ENCODE measurements at regions not wholly inside any gene's neighbourhood (a gene's known extent, or its start where the extent isn't known, plus 50 kb on each side); places are given as distances from the start of the nearest gene placed in this dataset.

DNA sequence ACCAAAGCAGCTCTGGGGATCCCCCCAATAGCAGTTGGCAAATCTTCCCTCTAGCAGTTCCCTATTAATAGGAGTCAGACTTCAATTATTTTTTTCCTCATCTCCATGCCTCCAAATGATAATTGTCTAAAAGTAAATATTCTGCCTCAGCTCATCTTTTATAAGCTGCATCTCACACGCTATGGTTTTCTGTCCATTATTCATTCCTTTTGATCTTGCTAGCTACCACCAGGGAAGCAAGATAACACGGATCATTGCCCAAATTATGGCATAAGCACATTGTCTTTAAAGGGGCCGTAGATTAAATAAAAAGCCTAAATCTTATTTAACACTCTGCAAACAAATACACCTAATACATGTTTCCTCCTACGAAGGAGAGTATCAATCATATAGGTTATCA, 670.8 kb upstream of the FLRT2 start:
- no peaks in the 10 kb centered on the region for H3K27me3 ChIP-seq (ENCODE audit: insufficient read depth, poor library complexity, severe bottlenecking)
- no peak overlapping the region for H3K4me3 ChIP-seq (replicated peaks; ENCODE audit: insufficient read depth, low read length)
- no peak for DNase-seq (ENCODE audit: low read depth in 1 of 2, low spot score in 1 of 2)
- no peak overlapping the region for H3K27ac ChIP-seq (replicated peaks)
- no peak for TF ChIP-seq GABPA (IDR thresholded peaks at IDR 0.05; ENCODE audit: low read depth)
- no peak for TF ChIP-seq CTCF (IDR thresholded peaks at IDR 0.05; ENCODE audit: insufficient read depth, low read length)
- TF ChIP-seq, protein P1, sequence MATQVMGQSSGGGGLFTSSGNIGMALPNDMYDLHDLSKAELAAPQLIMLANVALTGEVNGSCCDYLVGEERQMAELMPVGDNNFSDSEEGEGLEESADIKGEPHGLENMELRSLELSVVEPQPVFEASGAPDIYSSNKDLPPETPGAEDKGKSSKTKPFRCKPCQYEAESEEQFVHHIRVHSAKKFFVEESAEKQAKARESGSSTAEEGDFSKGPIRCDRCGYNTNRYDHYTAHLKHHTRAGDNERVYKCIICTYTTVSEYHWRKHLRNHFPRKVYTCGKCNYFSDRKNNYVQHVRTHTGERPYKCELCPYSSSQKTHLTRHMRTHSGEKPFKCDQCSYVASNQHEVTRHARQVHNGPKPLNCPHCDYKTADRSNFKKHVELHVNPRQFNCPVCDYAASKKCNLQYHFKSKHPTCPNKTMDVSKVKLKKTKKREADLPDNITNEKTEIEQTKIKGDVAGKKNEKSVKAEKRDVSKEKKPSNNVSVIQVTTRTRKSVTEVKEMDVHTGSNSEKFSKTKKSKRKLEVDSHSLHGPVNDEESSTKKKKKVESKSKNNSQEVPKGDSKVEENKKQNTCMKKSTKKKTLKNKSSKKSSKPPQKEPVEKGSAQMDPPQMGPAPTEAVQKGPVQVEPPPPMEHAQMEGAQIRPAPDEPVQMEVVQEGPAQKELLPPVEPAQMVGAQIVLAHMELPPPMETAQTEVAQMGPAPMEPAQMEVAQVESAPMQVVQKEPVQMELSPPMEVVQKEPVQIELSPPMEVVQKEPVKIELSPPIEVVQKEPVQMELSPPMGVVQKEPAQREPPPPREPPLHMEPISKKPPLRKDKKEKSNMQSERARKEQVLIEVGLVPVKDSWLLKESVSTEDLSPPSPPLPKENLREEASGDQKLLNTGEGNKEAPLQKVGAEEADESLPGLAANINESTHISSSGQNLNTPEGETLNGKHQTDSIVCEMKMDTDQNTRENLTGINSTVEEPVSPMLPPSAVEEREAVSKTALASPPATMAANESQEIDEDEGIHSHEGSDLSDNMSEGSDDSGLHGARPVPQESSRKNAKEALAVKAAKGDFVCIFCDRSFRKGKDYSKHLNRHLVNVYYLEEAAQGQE (IDR thresholded peaks at IDR 0.05; ENCODE audit: insufficient replicate concordance, low read depth) = no peak
- TF ChIP-seq POLR2AphosphoS5 (IDR thresholded peaks at IDR 0.05; ENCODE audit: low read depth) = no peak
- no peak for TF ChIP-seq SPI1 (IDR thresholded peaks at IDR 0.05; ENCODE audit: borderline replicate concordance, low read depth)

DNA sequence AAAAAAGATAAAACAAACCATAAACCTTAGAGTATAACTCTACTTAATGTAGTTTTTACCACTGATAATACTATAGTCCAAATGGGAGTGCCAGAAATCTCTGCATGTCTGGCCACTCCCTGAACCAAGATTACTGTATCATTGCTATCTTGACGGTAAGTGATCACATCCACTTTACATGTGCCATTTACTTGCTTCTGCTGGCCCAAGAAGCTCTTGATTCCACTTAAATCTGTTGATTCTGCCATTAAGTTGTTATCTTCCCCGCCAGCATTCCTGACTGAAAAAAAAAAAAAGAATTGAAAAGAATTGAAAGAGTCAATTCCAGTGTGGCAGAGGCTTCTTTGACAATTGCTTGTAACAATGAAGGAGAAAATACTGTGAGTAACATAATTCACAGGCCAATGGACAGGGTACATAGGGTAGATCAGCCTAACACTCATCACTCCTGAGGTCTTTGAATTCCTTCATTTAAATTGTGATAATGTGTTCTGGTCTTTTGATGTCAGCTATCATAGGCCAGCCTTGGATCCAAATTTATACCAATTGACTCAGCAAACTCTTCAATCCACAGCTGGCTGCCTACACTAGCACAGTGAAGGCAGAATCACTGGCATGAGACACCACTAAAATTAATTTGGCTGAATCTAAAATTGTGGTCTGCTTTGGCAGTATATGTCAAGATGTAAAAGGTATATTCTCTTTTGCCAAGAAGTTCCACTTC, 665.2 kb upstream of the FLRT2 start:
- DNase-seq (ENCODE audit: low read depth in 1 of 2, low spot score in 1 of 2) = no peak
- Histone ChIP-seq H3K4me3 (replicated peaks; ENCODE audit: insufficient read depth, low read length) (no peak overlapping the region), H3K27ac (replicated peaks) (no peak overlapping the region), H3K27me3 (ENCODE audit: insufficient read depth, poor library complexity, severe bottlenecking) (no peaks in the 10 kb centered on the region)
- TF ChIP-seq CTCF (IDR thresholded peaks at IDR 0.05; ENCODE audit: insufficient read depth, low read length) (no peak), SPI1 (IDR thresholded peaks at IDR 0.05; ENCODE audit: borderline replicate concordance, low read depth) (no peak), POLR2AphosphoS5 (IDR thresholded peaks at IDR 0.05; ENCODE audit: low read depth) (no peak), GABPA (IDR thresholded peaks at IDR 0.05; ENCODE audit: low read depth) (no peak)
- TF ChIP-seq, protein P1 (IDR thresholded peaks at IDR 0.05; ENCODE audit: insufficient replicate concordance, low read depth) = no peak

DNA sequence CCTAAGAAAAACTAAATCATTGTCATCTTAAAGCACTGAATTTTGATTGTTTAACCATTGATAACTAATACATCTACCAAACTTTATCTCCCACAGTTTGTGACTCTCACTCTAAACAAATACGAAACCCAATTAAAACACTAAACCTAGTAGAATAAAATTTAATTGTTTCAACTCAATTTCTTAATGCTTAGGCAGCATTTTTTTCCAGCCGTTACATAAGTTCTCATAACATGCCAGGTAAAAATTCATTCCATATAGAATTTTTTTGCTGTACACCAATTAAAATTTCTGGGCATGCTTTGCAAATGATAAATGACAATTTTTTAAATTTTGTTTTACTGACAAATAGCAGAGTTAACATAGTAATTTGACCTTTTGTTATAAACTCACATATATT, 658.2 kb upstream of the FLRT2 start:
- H3K27ac ChIP-seq (replicated peaks) = no peak overlapping the region
- H3K4me3 ChIP-seq (replicated peaks; ENCODE audit: insufficient read depth, low read length) = no peak overlapping the region
- no peak for DNase-seq (ENCODE audit: low read depth in 1 of 2, low spot score in 1 of 2)
- no peaks in the 10 kb centered on the region for H3K27me3 ChIP-seq (ENCODE audit: insufficient read depth, poor library complexity, severe bottlenecking)
- TF ChIP-seq GABPA (IDR thresholded peaks at IDR 0.05; ENCODE audit: low read depth) (no peak), POLR2AphosphoS5 (IDR thresholded peaks at IDR 0.05; ENCODE audit: low read depth) (no peak)

DNA sequence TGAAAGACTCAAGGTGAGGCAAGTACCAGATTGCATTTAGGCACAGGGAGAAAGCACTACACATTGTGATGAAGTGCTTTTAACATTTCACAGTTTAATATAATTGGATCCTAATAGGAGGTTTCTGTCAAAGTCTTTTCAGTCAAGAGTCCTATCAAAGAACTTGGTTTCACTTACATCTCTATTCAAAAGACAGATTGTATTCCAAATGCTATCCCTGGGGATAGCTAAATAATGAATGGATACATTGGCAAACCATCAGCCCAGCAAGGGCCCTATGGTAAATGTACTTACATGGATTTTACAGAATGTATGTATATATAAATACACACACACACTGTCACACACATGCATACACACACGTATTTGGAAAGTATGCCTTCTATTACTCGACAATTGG, 655.5 kb upstream of the FLRT2 start:
- Histone ChIP-seq H3K27ac (replicated peaks) (no peak overlapping the region), H3K4me3 (replicated peaks; ENCODE audit: insufficient read depth, low read length) (no peak overlapping the region), H3K27me3 (ENCODE audit: insufficient read depth, poor library complexity, severe bottlenecking) (no peaks in the 10 kb centered on the region)
- DNase-seq (ENCODE audit: low read depth in 1 of 2, low spot score in 1 of 2) = no peak
- TF ChIP-seq, protein P1 (IDR thresholded peaks at IDR 0.05; ENCODE audit: insufficient replicate concordance, low read depth) = no peak
- TF ChIP-seq SPI1 (IDR thresholded peaks at IDR 0.05; ENCODE audit: borderline replicate concordance, low read depth) = no peak
- TF ChIP-seq POLR2AphosphoS5 (IDR thresholded peaks at IDR 0.05; ENCODE audit: low read depth) = no peak
- no peak for TF ChIP-seq GABPA (IDR thresholded peaks at IDR 0.05; ENCODE audit: low read depth)
- TF ChIP-seq CTCF (IDR thresholded peaks at IDR 0.05; ENCODE audit: insufficient read depth, low read length) = no peak
